ENCODE measurements at regions not wholly inside any gene's neighbourhood (a gene's known extent, or its start where the extent isn't known, plus 50 kb on each side); places are given as distances from the start of the nearest gene placed in this dataset.

- ATAC-seq, result no peak
- no peak for TF ChIP-seq POLR2AphosphoS5 (IDR thresholded peaks at IDR 0.05)
- TF ChIP-seq EP300 (IDR thresholded peaks at IDR 0.05), result no peak
- H3K27me3 ChIP-seq, result no peaks in the 10 kb centered on the region
- no peaks in the 10 kb centered on the region for H3K4me1 ChIP-seq
- no peak overlapping the region for H3K27ac ChIP-seq
- no peaks in the 10 kb centered on the region for H3K9me3 ChIP-seq
- no peaks in the 10 kb centered on the region for H3K36me3 ChIP-seq
- no peak overlapping the region for H3K4me3 ChIP-seq
- 42 to 70% methylated on average over 5 to 6 of the region's 6 CpGs for WGBS, 2 donors (ENCODE audit: low coverage in 1 of 2)
Measured at GRCh38 chr5:153080940-153081339, 409.5 kb upstream of the GRIA1 start.

DNA sequence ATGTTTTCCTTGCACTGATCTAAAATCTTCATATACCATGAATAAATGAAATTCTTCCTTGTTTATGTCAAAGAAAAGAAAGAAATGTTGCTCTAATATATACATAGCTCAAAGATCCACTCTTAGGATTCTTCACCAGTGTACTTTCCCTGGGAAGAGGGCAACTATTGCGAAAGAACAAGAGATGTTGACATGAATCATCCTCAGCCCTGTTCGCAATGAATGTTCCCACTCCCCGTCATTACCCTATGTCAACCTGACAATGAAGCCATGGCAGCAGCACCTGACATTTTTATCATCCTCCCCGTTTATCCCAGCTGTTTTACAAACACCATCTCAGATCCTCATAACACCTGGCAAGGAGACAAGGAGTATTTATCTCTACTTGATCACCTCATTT, 409.1 kb upstream of the GRIA1 start:
- Histone ChIP-seq H3K36me3 (no peaks in the 10 kb centered on the region), H3K27me3 (no peaks in the 10 kb centered on the region), H3K27ac (no peak overlapping the region), H3K4me1 (no peaks in the 10 kb centered on the region), H3K4me3 (no peak overlapping the region), H3K9me3 (no peaks in the 10 kb centered on the region)
- WGBS, 2 donors (ENCODE audit: low coverage in 1 of 2), result 54 to 72% methylated on average over 4 of the region's 4 CpGs
- TF ChIP-seq POLR2A (IDR thresholded peaks at IDR 0.05), result no peak
- TF ChIP-seq POLR2AphosphoS5 (IDR thresholded peaks at IDR 0.05), result no peak
- no peak for TF ChIP-seq CTCF (IDR thresholded peaks at IDR 0.05)
- TF ChIP-seq EP300 (IDR thresholded peaks at IDR 0.05), result no peak
- no peak for ATAC-seq

DNA sequence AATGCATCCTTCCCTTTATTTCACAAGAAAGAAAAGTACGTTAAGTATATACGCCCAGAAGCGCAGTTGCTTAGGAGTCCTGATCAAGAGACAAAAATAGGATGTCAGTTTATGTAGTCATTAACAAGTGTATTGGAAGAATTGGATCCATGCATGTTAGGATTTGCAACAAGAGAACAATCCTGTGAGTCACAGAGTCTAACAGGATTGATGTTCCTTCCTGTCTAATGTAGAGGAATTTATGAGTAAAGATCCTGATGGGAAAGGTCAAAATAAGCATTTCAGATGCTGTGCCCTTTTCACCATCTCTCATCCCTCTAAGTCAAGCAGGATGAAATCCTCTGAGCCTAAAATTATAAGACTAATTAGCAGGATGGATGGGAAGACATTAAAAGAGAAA, 406.0 kb upstream of the GRIA1 start:
- Histone ChIP-seq H3K4me1 (no peaks in the 10 kb centered on the region), H3K36me3 (no peaks in the 10 kb centered on the region), H3K27me3 (no peaks in the 10 kb centered on the region), H3K9me3 (no peaks in the 10 kb centered on the region), H3K4me3 (no peak overlapping the region), H3K27ac (no peak overlapping the region)
- 86 to 90% methylated on average over 2 to 3 of the region's 3 CpGs for WGBS, 2 donors (ENCODE audit: low coverage in 1 of 2)
- ATAC-seq, result no peak
- no peak for TF ChIP-seq EP300 (IDR thresholded peaks at IDR 0.05)
- TF ChIP-seq POLR2AphosphoS5 (IDR thresholded peaks at IDR 0.05), result no peak
- no peak for TF ChIP-seq CTCF (IDR thresholded peaks at IDR 0.05)
- no peak for TF ChIP-seq POLR2A (IDR thresholded peaks at IDR 0.05)

DNA sequence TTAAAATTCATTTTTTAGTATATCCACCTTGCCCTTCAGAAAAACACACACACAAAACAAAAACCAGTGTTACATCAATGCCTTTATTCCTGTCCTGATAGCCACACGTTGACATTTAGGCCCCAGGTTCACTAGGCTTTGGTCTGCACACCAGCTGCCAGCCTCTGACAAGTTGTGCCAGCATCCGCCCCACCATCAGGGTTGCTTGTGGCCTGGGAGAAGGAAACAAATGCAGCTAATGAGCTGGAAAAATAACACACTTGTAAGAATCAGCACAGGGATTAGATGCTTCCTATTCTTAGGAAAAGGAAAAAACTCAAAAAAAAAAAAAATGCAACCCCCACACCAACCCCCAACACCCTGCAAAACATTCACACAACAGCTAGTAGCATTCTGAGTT, 404.0 kb upstream of the GRIA1 start:
- H3K4me1 ChIP-seq, result no peaks in the 10 kb centered on the region
- H3K27me3 ChIP-seq, result no peaks in the 10 kb centered on the region
- no peaks in the 10 kb centered on the region for H3K9me3 ChIP-seq
- no peak for ATAC-seq
- H3K36me3 ChIP-seq, result no peaks in the 10 kb centered on the region
- 20 to 53% methylated on average over 1 to 2 of the region's 2 CpGs for WGBS, 2 donors (ENCODE audit: low coverage in 1 of 2)
- H3K27ac ChIP-seq, result no peak overlapping the region
- TF ChIP-seq CTCF (IDR thresholded peaks at IDR 0.05), result no peak
- TF ChIP-seq EP300 (IDR thresholded peaks at IDR 0.05), result no peak
- no peak for TF ChIP-seq POLR2A (IDR thresholded peaks at IDR 0.05)
- no peak for TF ChIP-seq POLR2AphosphoS5 (IDR thresholded peaks at IDR 0.05)
- no peak overlapping the region for H3K4me3 ChIP-seq

- Histone ChIP-seq H3K4me1 (no peaks in the 10 kb centered on the region), H3K9me3 (no peaks in the 10 kb centered on the region), H3K27ac (no peak overlapping the region), H3K36me3 (no peaks in the 10 kb centered on the region), H3K4me3 (no peak overlapping the region), H3K27me3 (no peaks in the 10 kb centered on the region)
- 43 to 58% methylated on average over 1 of the region's 1 CpG for WGBS, 2 donors (ENCODE audit: low coverage in 1 of 2)
- TF ChIP-seq EP300 (IDR thresholded peaks at IDR 0.05) (no peak), POLR2A (IDR thresholded peaks at IDR 0.05) (no peak), CTCF (IDR thresholded peaks at IDR 0.05) (no peak), POLR2AphosphoS5 (IDR thresholded peaks at IDR 0.05) (no peak)
- no peak for ATAC-seq
Measured at GRCh38 chr5:153088538-153088937, 401.9 kb upstream of the GRIA1 start.
